BE2C (cell line): ENCODE measurements at regions not wholly inside any gene's neighbourhood (a gene's known extent, or its start where the extent isn't known, plus 50 kb on each side); places are given as distances from the start of the nearest gene placed in this dataset.

ENCODE experiments used
- DNase-seq: peaks from one replicate; pipeline ENCODE4 v3.0.0-alpha.2; 2020
- H3K27me3 ChIP-seq: fragments of 250-450 bp; sonication (Bioruptor Pico); 2 replicates; pipeline ENCODE4 v1.5.1; 2020; ENCODE audit warnings: mild to moderate bottlenecking
- H3K36me3 ChIP-seq: fragments of 250-450 bp; sonication (Bioruptor Pico); 2 replicates; pipeline ENCODE4 v1.5.1; 2020; ENCODE audit warnings: mild to moderate bottlenecking
- H3K4me1 ChIP-seq: fragments of 250-450 bp; sonication (Bioruptor Pico); 2 replicates; pipeline ENCODE4 v1.5.1; 2020
- H3K4me3 ChIP-seq: 2 replicates; pipeline ENCODE4 v1.5.1; 2011; ENCODE audit warnings: low read depth, low read length
- H3K9me3 ChIP-seq: fragments of 250-450 bp; sonication (Bioruptor Pico); 2 replicates; pipeline ENCODE4 v1.5.1; 2020
- TF ChIP-seq, protein P1 (sequence below): IDR thresholded peaks from 2 replicates; pipeline ENCODE4 v1.5.1; 2012; ENCODE audit warnings: mild to moderate bottlenecking, low read depth, low read length

- Histone ChIP-seq H3K27me3 (no peaks in the 10 kb centered on the region), H3K9me3 (no peaks in the 10 kb centered on the region), H3K4me3 (no peak overlapping the region), H3K36me3 (no peaks in the 10 kb centered on the region), H3K4me1 (peaks cover 13% of the 10 kb centered on the region)
- TF ChIP-seq, protein P1, sequence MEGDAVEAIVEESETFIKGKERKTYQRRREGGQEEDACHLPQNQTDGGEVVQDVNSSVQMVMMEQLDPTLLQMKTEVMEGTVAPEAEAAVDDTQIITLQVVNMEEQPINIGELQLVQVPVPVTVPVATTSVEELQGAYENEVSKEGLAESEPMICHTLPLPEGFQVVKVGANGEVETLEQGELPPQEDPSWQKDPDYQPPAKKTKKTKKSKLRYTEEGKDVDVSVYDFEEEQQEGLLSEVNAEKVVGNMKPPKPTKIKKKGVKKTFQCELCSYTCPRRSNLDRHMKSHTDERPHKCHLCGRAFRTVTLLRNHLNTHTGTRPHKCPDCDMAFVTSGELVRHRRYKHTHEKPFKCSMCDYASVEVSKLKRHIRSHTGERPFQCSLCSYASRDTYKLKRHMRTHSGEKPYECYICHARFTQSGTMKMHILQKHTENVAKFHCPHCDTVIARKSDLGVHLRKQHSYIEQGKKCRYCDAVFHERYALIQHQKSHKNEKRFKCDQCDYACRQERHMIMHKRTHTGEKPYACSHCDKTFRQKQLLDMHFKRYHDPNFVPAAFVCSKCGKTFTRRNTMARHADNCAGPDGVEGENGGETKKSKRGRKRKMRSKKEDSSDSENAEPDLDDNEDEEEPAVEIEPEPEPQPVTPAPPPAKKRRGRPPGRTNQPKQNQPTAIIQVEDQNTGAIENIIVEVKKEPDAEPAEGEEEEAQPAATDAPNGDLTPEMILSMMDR = no peak
- no peak for DNase-seq
Observed at GRCh38 chr7:136664537-136664936, 203.9 kb upstream of the CHRM2 start.

DNA sequence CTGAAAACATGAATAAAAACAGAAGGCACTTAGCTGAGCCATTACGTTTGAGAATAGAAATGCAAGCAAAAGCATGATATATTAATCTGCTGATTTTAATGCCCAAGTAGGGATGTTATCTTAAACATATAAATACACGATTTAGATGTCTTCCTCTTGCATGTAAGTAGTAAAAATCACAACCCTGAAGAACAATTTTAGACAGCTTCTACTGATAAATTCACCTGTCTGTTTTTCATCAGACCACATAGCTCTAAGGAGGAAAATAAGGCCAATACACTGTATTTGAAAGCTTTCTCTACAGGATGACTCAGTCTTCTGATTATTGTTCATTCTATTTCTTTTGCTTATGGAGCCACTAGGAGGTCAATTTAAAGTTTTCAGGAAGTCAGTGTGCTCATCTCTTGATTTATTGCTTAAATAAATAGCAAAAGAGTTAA, 210.9 kb upstream of the CHRM2 start:
- H3K9me3 ChIP-seq = no peaks in the 10 kb centered on the region
- no peak for DNase-seq
- peaks cover 5% of the 10 kb centered on the region for H3K4me1 ChIP-seq
- TF ChIP-seq, protein P1 = no peak
- H3K27me3 ChIP-seq = no peaks in the 10 kb centered on the region
- no peaks in the 10 kb centered on the region for H3K36me3 ChIP-seq
- H3K4me3 ChIP-seq = no peak overlapping the region

GRCh38 chr7:136656516-136656915, 211.9 kb upstream of the CHRM2 start:
- H3K9me3 ChIP-seq = no peaks in the 10 kb centered on the region
- H3K36me3 ChIP-seq = no peaks in the 10 kb centered on the region
- no peak overlapping the region for H3K4me3 ChIP-seq
- no peak for DNase-seq
- no peaks in the 10 kb centered on the region for H3K27me3 ChIP-seq
- H3K4me1 ChIP-seq = peaks cover 12% of the 10 kb centered on the region
- TF ChIP-seq, protein P1 = no peak

DNA sequence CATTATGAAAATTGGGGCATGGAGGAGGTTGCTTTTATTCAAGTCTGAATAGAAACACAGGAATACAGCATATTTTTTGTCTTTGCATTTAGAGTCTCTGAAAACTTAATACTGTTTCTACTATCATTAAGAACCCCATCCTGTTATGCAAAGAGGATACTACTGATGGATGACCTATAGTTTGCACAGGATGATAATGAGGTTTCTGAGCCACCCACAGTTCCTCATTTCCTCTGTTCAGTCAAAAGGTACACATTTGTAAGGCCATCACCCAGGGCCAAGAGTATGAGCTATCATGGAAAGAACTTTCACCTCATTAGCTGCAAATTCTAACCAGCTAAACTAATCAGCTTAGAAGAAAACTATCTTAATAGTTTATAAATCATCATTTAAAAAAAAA, 213.0 kb upstream of the CHRM2 start:
- Histone ChIP-seq H3K27me3 (no peaks in the 10 kb centered on the region), H3K9me3 (no peaks in the 10 kb centered on the region), H3K4me1 (peaks cover 20% of the 10 kb centered on the region), H3K36me3 (no peaks in the 10 kb centered on the region), H3K4me3 (no peak overlapping the region)
- DNase-seq = no peak
- TF ChIP-seq, protein P1 = no peak

- H3K27me3 ChIP-seq = no peaks in the 10 kb centered on the region
- no peak for DNase-seq
- H3K4me3 ChIP-seq = no peak overlapping the region
- peaks cover 20% of the 10 kb centered on the region for H3K4me1 ChIP-seq
- no peaks in the 10 kb centered on the region for H3K36me3 ChIP-seq
- no peaks in the 10 kb centered on the region for H3K9me3 ChIP-seq
- TF ChIP-seq, protein P1 = no peak
Observed at GRCh38 chr7:136654406-136654805, 214.0 kb upstream of the CHRM2 start.

- no peak overlapping the region for H3K4me3 ChIP-seq
- TF ChIP-seq, protein P1 = no peak
- no peak for DNase-seq
- H3K36me3 ChIP-seq = no peaks in the 10 kb centered on the region
- H3K4me1 ChIP-seq = peaks cover 18% of the 10 kb centered on the region
- no peaks in the 10 kb centered on the region for H3K27me3 ChIP-seq
- H3K9me3 ChIP-seq = no peaks in the 10 kb centered on the region
Observed at GRCh38 chr7:136652635-136653370, 215.6 kb upstream of the CHRM2 start.
